SK-MEL-5 (cell line): ENCODE measurements at regions not wholly inside any gene's neighbourhood (a gene's known extent, or its start where the extent isn't known, plus 50 kb on each side); places are given as distances from the start of the nearest gene placed in this dataset.

ENCODE experiments used
- DNase-seq: peaks from one replicate; pipeline ENCODE4 v3.0.0-alpha.2; 2016; ENCODE audit warnings: low read depth, low spot score
- in situ Hi-C: cut with HindIII; loops from 2 replicates; pipeline ENCODE4 v1.10.0; 2016; ENCODE audit warnings: low sequenced_read_pairs, high pct_unique_total_duplicates, low pct_unique_long_range_greater_than_20kb

DNA sequence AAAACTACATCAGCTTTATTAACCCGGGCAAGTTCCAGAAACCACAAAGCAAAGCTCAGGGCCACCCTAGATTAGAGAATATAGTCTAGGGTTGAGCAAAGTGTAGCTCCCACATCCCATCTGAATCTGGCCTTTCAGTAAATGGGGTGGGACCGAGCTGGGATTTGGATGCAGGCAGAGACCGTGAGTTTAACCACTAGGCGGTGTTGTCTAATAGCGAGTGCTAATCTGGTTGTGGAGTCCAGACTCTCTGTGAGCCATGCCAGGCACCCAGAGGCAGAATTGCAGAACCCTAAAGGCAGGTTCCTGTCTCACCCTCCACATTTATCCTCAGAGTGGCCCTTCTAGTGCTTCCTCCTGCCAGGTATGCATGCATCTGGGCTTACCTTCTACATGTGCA, 435.9 kb downstream of the TSN start:
- in situ Hi-C loops, result no loop called here
- peak; percentile 71 for DNase-seq

DNA sequence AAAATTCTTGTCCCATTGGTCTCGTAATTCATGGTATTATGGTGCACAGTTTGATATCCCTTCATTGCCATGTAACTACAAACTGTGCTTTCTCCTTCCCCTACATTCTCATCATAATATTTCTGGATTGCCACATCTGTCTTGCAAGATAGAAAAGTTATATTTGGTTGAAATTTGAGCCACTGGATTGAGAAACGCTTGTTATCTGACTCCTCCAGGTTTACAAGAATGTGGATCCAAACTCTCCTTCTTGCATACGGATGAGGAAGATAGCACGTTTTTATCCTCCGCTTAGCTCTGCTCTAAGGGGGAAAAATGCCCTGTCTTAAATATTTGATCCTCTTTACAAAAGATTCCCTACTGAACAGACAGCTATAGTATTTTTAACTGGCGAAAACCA, 438.2 kb downstream of the TSN start:
- DNase-seq, result no peak
- in situ Hi-C loops, result no loop called here

DNA sequence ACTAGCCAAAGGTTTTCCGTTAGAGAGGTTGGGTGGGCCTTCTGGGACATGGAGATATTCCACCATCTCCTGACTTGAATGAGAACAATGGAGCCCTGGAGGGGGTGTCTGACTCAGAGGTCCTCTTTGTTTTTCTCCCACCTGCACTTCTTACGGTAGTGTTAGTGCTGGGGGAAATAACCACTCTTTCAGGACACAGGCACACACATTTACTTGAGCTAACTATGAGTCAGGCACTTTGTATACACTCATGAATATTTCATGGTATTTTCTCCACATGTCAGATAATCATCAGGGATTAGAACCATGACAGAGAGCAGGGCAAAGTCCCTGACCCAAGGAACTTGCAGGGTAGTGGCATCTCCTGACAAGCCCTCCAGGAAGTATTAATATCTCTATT, 439.1 kb downstream of the TSN start:
- no peak for DNase-seq
- in situ Hi-C loops, result no loop called here

DNA sequence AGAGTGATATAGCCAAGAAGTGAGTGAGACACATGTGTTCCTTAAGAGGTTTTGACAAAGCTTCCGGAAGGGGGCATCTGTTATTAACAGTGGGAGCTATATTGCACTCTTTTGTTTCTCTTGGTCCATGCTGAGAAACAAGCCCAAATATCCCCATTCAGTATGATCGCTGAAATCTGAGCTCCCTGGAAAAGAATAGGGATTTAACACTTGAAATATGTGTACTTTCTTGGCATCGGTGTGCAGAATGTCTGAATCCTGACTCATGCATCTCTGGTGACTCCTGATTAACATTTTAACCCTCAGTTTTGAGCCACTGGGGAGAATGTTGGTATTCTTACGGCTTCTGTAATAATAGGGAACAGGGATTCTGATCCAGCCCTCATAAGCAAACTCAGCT, 448.1 kb downstream of the TSN start:
- peak; percentile 11 for DNase-seq
- in situ Hi-C loops, result no loop called here

DNA sequence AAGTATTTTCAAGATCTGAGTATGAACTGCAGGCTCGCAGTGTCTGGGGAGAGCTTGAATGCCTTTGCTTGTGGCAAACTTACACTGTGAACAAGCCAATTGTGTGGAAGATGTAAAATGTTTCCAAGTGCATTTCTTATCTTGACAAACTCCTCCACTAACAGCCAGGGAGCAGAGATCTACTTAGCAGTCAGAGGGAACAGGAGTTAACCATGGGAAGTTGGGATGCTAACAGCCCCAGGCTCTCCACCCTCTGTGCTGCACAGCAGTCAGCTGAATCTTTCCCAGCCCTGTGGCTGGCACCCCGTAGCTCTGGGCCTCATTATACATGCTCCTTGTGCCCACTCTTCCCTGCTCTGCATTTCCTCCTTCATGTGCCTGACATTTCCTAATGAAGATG, 450.2 kb downstream of the TSN start:
- in situ Hi-C loops, result no loop called here
- DNase-seq, result no peak

DNA sequence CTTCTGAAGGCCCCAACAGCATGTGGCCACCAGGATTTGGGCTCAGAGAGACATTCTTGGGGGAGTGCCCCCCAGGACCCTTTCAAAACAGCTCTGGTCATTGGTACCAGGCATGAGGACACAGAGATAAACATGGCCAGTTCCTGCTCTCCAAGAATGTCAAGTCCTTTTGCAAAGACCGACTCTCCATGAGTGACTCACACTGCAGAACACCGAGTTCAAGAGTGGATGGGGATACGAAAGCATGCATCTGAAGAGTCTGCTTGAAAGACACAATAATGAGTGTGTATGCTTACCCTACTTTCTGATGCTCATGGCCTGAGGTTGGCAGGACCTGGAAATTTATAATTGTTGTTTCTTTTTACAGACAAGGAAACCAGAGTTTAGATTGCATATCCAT, 450.6 kb downstream of the TSN start:
- no peak for DNase-seq
- in situ Hi-C loops, result no loop called here

DNA sequence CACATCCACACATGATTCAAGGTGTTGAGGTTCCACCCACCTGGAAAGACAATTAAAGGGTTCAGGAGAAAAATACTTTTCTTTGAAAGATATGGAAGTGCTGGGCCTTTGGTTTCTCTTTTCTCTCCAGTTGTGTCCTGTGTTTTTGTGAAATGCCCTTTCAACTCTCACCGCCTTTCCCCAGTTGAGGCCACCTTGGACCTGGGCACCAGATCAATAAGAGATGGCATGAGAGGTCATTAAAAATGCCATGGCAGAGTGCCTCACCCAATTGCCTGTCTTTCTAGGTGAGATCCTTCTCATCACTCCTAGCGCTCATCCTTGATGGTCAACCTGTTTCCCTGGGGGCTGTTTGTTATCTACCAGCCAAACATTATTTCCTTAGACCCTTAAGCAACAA, 453.9 kb downstream of the TSN start:
- in situ Hi-C loops, result no loop called here
- DNase-seq, result no peak

DNA sequence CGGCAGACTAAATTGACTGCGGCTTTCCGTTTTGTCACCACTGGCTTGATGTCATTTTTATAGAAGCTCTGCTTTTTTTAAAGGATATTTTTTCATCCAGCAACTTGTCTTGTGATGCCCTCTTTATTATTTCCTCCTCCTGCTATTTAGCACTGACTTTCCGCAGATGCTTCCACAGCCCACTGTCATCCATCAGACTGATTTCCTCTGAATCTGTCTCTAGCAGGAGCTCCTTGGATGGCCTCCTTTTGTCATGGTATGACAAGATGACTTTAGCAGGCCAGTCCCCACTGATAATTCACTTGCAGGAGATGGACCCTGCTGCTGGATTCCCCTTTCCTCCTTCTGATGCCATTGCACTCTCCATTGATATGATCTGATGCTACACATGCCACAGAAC, 454.6 kb downstream of the TSN start:
- no peak for DNase-seq
- in situ Hi-C loops, result no loop called here

DNA sequence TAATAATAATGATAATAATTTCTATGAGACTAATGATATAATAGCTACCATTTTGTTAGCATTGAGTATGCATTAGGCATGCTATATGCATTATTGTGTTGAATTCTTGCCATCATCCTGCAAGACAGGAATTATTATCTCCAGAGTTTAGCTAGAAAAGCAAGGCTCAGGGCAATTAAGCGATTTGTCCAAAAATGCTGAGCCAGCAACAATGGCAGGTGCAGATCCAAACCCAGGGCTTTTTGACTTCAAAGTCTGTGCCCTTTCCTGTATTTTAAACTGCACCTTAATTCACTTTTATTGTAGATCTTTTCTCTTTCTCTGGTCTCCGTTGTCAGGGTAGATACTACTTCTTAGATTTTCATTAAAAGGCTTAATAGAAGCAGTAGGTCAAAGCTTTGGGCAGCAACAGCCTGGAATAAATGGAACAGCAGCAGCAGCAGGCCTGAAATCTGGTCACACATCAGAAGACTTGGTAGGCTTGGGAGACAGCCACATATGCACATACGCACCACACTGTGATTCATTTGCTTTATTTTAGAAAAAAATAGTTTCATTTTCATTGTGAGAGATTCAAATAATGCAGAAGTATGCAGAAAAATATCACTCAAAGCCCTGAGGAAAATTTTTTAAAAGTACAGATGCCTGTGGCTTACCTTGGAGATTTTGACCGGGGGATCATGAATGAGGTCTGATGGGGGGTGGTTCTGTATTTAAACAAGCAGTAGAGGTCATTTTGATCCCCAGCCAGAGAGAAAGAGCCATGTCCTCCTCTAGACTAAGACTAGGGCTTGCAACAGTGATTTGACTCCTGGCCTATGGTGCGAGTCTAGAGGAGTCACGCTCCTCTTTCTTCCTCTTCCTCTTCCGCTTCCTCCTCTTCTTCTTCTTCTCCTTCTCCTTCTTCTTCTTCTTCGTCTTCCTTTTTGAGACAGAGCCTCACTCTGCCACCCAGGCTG, 455.7 kb downstream of the TSN start:
- in situ Hi-C loops, result no loop called here
- DNase-seq, result no peak

DNA sequence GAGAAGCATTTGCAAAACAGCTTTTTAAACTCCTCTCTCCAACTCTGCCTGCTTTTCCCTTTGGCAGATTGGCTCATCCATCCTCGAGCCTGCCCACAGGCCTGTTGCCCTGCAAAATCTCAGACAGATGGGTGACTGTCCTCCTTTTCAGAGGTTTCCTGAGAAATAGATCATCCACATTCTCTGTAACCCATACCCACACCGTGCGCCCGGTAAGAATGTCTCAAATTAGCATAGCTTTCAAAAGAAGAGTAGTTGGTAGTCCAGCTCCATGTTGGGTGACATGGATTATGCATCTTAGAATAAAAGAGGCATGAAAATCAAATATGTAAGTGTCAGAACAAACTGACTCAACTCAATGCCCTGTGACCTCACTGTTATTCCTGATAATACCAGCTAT, 457.9 kb downstream of the TSN start:
- in situ Hi-C loops, result no loop called here
- no peak for DNase-seq

DNA sequence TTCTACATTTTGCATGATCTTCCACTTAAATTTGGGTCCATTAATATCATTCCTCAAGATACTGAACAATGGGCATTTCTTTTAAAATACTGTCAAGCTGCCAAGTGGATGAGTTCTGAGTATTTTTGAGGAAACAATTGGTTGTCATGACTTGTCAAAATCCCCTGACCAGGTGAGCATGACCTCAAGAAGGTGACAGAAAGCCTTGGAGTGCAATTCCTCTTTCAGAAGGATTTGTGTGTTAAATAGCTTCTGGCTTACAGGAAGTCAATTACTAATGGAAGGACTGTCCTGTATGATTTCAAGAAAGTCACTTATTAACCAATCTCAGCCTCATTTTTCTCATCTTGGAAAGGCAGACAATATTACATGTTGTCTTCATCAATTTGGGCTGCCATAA, 460.6 kb downstream of the TSN start:
- in situ Hi-C loops, result no loop called here
- no peak for DNase-seq

DNA sequence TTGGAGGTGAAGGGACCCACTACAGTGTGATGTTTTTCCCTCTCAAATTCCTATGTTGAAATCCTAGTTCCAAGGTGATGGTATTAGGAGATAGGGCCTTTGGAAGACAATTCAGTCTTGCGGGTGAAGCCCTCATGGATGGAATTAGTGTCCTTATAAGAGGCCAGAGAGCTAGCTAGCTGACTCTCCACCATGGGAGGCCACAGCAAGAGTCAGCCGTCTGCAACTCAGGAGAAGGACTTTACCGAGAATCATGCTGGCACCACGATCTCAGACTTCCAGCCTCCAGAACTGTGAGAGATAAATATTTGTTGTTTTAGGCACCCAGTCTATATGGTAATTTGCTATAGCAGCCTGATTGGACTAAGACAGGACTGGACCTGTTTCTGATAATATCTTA, 461.4 kb downstream of the TSN start:
- DNase-seq, result no peak
- in situ Hi-C loops, result no loop called here

DNA sequence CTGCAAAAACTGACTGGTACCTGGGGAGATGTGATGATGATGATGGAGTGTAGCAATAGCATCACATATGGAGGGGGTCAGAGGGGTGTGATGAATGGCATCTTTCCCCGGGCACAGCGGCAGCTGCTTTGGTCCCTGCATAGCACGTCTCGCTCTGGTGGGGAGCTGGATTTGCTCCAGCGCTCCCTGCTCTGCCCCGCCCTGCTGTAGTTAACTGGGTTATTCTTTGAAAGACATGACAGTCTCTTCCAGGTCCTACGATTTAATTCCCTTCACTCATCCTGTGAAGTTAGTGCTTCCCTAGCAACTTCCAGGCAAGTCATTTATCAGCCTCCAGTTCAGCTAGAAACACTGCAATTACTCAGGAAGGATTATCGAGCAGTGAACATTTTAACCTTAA, 463.1 kb downstream of the TSN start:
- DNase-seq, result no peak
- in situ Hi-C loops, result no loop called here

DNA sequence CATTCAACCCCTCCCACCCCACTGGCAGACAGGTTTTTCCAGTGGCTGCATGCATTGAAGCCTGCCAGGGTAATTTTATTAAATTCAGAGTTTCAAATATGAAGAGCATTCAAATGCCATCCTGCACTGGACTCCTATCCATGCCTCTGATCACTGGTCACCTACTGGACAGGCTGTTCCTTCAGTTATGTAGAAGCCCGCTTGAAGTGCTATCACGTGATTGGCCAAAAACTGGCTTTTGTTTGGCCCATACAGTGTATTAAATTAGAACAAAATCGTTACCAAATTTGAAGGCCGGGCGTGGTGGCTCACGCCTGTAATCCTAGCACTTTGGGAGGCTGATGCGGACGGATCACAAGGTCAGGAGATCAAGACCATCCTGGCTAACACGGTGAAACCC, 464.1 kb downstream of the TSN start:
- in situ Hi-C loops, result no loop called here
- no peak for DNase-seq

DNA sequence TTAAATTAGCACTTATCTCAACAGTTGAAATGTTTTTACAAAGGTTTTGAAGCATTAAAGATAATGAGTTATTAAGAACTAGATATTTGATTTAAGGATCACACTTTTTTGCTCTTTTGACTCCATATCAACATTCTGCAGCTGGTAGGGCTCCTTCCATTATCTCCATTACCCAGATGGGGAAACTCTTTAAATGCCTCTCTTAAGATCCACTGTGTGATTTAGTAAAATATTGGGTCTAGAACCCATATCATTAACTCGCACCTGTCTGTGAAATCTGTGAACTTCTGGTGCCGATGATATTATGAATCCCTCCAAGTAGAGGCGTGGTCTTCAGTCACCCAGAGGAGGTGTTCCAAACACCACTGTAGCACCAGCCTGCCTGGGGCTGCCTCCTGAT, 466.2 kb downstream of the TSN start:
- in situ Hi-C loops, result no loop called here
- no peak for DNase-seq

DNA sequence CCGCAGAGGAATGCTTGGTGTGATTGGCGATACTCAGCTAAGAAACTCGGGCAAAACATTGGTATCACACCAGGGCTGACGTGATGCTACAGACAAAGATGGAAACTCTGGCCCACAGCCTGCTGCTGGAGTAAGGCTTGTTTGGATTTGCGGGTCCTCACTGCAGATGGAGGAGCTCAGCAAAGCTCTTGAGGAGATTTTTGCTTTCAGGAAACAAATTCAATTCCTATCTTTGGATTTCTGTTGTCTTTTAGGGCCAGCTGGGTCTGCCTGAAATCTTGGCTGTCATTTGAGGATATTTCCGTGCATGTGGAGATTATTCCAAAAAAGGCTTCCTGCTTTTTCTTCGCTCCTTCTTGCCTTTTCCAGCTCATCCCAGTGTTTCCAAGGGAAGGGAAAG, 475.8 kb downstream of the TSN start:
- DNase-seq, result no peak
- in situ Hi-C loops, result no loop called here

DNA sequence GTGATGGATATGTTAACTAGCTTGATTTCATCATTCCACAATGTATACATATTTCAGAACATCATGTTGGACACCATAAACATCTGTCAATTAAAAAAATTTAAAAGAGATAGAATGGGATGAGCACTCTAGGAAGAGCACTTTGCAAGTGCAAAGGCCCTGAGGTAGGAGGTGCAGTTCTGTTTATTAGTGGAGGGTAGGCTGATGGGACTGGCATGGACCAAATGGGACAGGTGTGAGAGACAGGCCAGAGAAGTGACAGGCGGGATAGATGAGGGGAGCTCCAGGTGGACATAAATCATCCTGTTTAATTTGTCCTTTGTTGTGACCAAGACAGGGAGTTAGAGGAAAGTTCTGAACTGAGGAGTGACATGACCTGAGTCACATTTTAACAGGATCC, 477.9 kb downstream of the TSN start:
- in situ Hi-C loops, result no loop called here
- DNase-seq, result no peak

DNA sequence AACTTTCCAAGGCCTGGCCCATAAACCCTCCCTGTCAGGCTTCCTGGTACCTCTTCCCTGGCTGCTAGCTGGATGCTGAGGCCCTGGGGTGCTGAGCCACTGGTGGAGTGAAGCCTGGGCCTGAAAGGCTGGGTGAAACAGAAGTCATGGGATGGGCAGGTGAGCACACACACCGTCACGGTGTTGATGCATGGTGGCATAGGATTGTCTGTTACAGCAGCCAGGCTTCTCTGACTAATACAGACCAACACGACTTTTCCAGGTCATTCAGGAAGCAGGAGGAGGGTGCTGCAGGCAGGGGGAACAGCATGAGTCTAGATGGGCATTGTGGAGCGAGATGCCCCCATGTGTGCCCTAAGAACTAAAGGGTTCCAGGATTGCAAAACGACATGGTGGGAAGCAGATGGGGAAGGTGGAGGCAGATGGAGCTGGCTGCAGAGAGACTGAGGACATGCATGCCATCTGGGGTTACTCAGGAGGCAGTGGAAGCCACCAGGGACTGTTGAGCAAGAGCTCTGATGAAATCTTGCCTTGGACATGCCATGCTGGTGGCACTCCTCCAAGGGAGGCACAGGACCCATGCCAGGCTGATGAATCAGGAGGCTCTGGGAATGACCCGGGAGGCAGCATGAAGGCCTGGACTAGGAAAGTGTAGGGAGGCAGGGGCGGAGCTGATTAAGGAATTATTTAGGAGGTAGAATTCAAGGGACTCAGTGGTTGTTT, 480.9 kb downstream of the TSN start:
- in situ Hi-C loops, result no loop called here
- DNase-seq, result no peak

DNA sequence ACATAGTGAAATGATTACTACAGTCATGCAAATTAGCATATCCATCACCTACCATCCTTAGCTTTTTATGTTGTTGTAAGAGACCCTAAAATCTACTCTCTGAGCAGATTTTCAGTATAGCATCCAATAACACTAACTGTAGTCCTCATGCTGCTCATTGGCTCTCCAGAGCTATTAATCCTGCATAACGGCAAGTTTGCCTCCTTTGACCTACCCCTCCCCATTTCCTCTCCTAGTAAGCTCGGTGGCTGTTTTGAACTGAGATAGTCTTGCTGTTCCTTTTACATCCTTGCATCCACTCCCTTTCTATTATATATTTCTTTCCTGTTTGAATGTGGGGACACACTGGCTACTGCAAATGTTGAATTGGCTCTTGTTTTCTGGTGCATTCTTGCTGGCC, 481.5 kb downstream of the TSN start:
- in situ Hi-C loops, result no loop called here
- no peak for DNase-seq
